Amniotic stem cell (primary cell): ENCODE measurements at regions not wholly inside any gene's neighbourhood (a gene's known extent, or its start where the extent isn't known, plus 50 kb on each side); places are given as distances from the start of the nearest gene placed in this dataset.
"Not testable (repeated sequence)": the region's sequence is repeated elsewhere in the genome, so short reads cannot be mapped to it uniquely, and the experiment has no call there.

Experiments
- DNase-seq: peaks from one replicate; lab custom pipeline; 2025; lab: John Stamatoyannopoulos, UW

- no peak for DNase-seq
Observed at GRCh38 chr20:12458241-12458640, 540.5 kb downstream of the BTBD3 start.

GRCh38 chr20:12464036-12464435, 544.7 kb upstream of the SPTLC3 start:
- no peak for DNase-seq

- no peak for DNase-seq
Observed at GRCh38 chr20:12466915-12467314, 541.9 kb upstream of the SPTLC3 start.

GRCh38 chr20:12467758-12468157, 541.0 kb upstream of the SPTLC3 start:
- DNase-seq, result no peak

GRCh38 chr20:12482661-12483060, 526.1 kb upstream of the SPTLC3 start:
- DNase-seq, result no peak

- no peak for DNase-seq
Observed at GRCh38 chr20:12502443-12502842, 506.3 kb upstream of the SPTLC3 start.

- no peak for DNase-seq
Observed at GRCh38 chr20:12504779-12505178, 504.0 kb upstream of the SPTLC3 start.

- DNase-seq, result no peak
Observed at GRCh38 chr20:12511499-12511898, 497.3 kb upstream of the SPTLC3 start.

GRCh38 chr20:12512755-12513154, 496.0 kb upstream of the SPTLC3 start:
- no peak for DNase-seq

GRCh38 chr20:12528104-12528503, 480.7 kb upstream of the SPTLC3 start:
- DNase-seq, result no peak

GRCh38 chr20:12528591-12529041, 480.2 kb upstream of the SPTLC3 start:
- DNase-seq, result no peak

- DNase-seq, result no peak
Observed at GRCh38 chr20:12531626-12532025, 477.1 kb upstream of the SPTLC3 start.

- no peak for DNase-seq
Observed at GRCh38 chr20:12535316-12535715, 473.5 kb upstream of the SPTLC3 start.

GRCh38 chr20:12535770-12536169, 473.0 kb upstream of the SPTLC3 start:
- DNase-seq, result no peak

GRCh38 chr20:12554426-12554825, 454.3 kb upstream of the SPTLC3 start:
- no peak for DNase-seq

- no peak for DNase-seq
Observed at GRCh38 chr20:12555369-12555768, 453.4 kb upstream of the SPTLC3 start.

- DNase-seq, result not testable (repeated sequence)
Observed at GRCh38 chr20:12555849-12556248, 452.9 kb upstream of the SPTLC3 start.

GRCh38 chr20:12557224-12557623, 451.5 kb upstream of the SPTLC3 start:
- DNase-seq, result no peak

- DNase-seq, result no peak
Observed at GRCh38 chr20:12564979-12565378, 443.8 kb upstream of the SPTLC3 start.

- no peak for DNase-seq
Observed at GRCh38 chr20:12566596-12566995, 442.2 kb upstream of the SPTLC3 start.

- DNase-seq, result no peak
Observed at GRCh38 chr20:12570371-12570770, 438.4 kb upstream of the SPTLC3 start.

- DNase-seq, result no peak
Observed at GRCh38 chr20:12573442-12573841, 435.3 kb upstream of the SPTLC3 start.

GRCh38 chr20:12575352-12576095, 433.2 kb upstream of the SPTLC3 start:
- DNase-seq, result no peak

- DNase-seq, result no peak
Observed at GRCh38 chr20:12577213-12577612, 431.6 kb upstream of the SPTLC3 start.
